ENCODE measurements at regions not wholly inside any gene's neighbourhood (a gene's known extent, or its start where the extent isn't known, plus 50 kb on each side); places are given as distances from the start of the nearest gene placed in this dataset.

GRCh38 chr3:952906-953305 lies 139.9 kb upstream of the CNTN6 start:
- intact Hi-C loops (cut with DNase I) = no loop called here
- 88 to 91% methylated on average over 1 of the region's 1 CpG for WGBS, 2 donors
- Histone ChIP-seq H3K4me1 (no peaks in the 10 kb centered on the region), H3K27ac (no peak overlapping the region), H3K36me3 (no peaks in the 10 kb centered on the region), H3K4me3 (no peak overlapping the region), H3K9me3 (no peaks in the 10 kb centered on the region), H3K27me3 (no peaks in the 10 kb centered on the region)
- TF ChIP-seq CTCF (IDR thresholded peaks at IDR 0.05) (no peak), POLR2A (IDR thresholded peaks at IDR 0.05) (no peak), EP300 (IDR thresholded peaks at IDR 0.05) (no peak)
- no peak for DNase-seq

DNA sequence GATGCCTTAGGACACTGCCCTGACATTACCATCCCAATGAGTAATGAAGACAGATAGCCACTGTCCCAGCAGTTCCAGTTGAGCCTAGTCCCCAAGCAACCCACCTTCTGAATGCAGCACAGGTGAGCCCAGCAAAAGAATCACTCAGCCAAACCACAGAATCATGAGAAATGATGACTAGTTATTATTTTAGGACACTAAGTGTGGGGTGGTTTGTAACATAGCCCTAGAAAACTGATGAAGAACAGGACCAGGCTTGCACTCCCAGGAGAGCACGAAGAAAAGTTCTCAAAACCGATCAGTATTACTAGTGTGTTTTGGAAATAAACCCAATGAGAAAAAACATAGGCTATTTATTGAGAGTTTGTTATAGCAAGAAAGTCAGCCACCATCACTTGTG lies 129.6 kb upstream of the CNTN6 start:
- TF ChIP-seq POLR2AphosphoS5 (IDR thresholded peaks at IDR 0.05) (no peak), CTCF (IDR thresholded peaks at IDR 0.05) (no peak), EP300 (IDR thresholded peaks at IDR 0.05) (no peak), POLR2A (IDR thresholded peaks at IDR 0.05) (no peak)
- no peaks in the 10 kb centered on the region for H3K9me3 ChIP-seq
- H3K27me3 ChIP-seq = no peaks in the 10 kb centered on the region
- no peak overlapping the region for H3K27ac ChIP-seq
- intact Hi-C loops (cut with DNase I) = no loop called here
- H3K4me3 ChIP-seq = no peak overlapping the region
- no peak for DNase-seq
- 88 to 89% methylated on average over 2 of the region's 2 CpGs for WGBS, 2 donors
- H3K36me3 ChIP-seq = no peaks in the 10 kb centered on the region
- no peaks in the 10 kb centered on the region for H3K4me1 ChIP-seq

DNA sequence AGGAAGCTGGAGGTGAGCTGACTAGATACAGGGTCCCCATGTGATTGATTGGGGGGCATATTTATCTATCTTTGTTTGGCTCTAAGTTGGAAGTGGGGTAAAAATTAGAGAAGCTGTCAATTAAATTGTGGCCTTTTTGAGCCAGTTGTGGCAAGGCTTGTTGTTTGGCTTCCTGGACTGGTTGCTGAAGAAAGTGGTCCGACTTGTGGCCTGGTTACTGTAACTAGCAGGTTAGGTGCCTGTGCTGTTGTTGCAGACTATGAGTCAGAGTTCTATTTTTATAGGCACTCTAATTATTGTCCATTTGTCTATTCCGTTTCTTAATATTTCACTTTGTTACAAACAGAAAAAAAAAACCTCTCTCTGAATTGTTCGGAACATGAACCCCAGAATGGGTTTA lies 129.1 kb upstream of the CNTN6 start:
- no peaks in the 10 kb centered on the region for H3K27me3 ChIP-seq
- H3K4me3 ChIP-seq = no peak overlapping the region
- H3K4me1 ChIP-seq = no peaks in the 10 kb centered on the region
- H3K27ac ChIP-seq = no peak overlapping the region
- intact Hi-C loops (cut with DNase I) = no loop called here
- H3K9me3 ChIP-seq = no peaks in the 10 kb centered on the region
- TF ChIP-seq EP300 (IDR thresholded peaks at IDR 0.05) (no peak), POLR2A (IDR thresholded peaks at IDR 0.05) (no peak), POLR2AphosphoS5 (IDR thresholded peaks at IDR 0.05) (no peak), CTCF (IDR thresholded peaks at IDR 0.05) (no peak)
- DNase-seq = no peak
- WGBS, 2 donors = 90 to 92% methylated on average over 3 of the region's 3 CpGs
- H3K36me3 ChIP-seq = no peaks in the 10 kb centered on the region

- no peak for DNase-seq
- Histone ChIP-seq H3K27ac (no peak overlapping the region), H3K4me3 (no peak overlapping the region), H3K36me3 (no peaks in the 10 kb centered on the region), H3K4me1 (no peaks in the 10 kb centered on the region), H3K27me3 (no peaks in the 10 kb centered on the region), H3K9me3 (no peaks in the 10 kb centered on the region)
- 74 to 78% methylated on average over 3 of the region's 3 CpGs for WGBS, 2 donors
- intact Hi-C loops (cut with DNase I) = no loop called here
- no peak for TF ChIP-seq CTCF (IDR thresholded peaks at IDR 0.05)
- TF ChIP-seq POLR2A (IDR thresholded peaks at IDR 0.05) = no peak
- TF ChIP-seq POLR2AphosphoS5 (IDR thresholded peaks at IDR 0.05) = no peak
- no peak for TF ChIP-seq EP300 (IDR thresholded peaks at IDR 0.05)
Measured at GRCh38 chr3:965826-966225, 127.0 kb upstream of the CNTN6 start.

DNA sequence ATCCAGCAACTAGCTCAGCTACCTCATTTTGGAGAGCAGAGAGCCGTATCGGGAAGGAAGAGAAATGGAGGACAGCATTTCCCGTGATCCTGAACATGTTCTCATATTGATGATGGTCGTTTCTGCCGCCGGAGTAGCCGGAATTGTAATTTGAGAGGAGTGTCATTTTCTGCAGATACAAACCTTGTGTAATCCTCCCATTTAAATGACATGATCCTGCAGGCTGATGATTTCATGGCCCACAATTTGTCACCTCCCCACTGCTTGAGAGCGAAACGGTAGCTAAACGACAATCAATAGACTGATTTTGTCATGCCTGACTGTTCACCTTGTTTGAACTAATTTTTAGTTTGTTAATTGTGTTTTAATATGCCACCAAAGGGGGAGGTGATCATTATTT lies 126.5 kb upstream of the CNTN6 start:
- no peaks in the 10 kb centered on the region for H3K36me3 ChIP-seq
- H3K4me1 ChIP-seq = no peaks in the 10 kb centered on the region
- intact Hi-C loops (cut with DNase I) = no loop called here
- no peak overlapping the region for H3K4me3 ChIP-seq
- H3K27me3 ChIP-seq = no peaks in the 10 kb centered on the region
- no peak overlapping the region for H3K27ac ChIP-seq
- no peaks in the 10 kb centered on the region for H3K9me3 ChIP-seq
- no peak for DNase-seq
- WGBS, 2 donors = 78 to 81% methylated on average over 10 of the region's 10 CpGs
- TF ChIP-seq POLR2A (IDR thresholded peaks at IDR 0.05) (no peak), POLR2AphosphoS5 (IDR thresholded peaks at IDR 0.05) (no peak), CTCF (IDR thresholded peaks at IDR 0.05) (no peak), EP300 (IDR thresholded peaks at IDR 0.05) (no peak)

All from sigmoid colon (tissue), 6 donors.